ENCODE measurements at regions not wholly inside any gene's neighbourhood (a gene's known extent, or its start where the extent isn't known, plus 50 kb on each side); places are given as distances from the start of the nearest gene placed in this dataset.

- no peak for DNase-seq
Observed at GRCh38 chr12:118467641-118468305, 91.4 kb downstream of the SUDS3 start.

- DNase-seq: no peak
Observed at GRCh38 chr12:118472940-118473339, 96.6 kb downstream of the SUDS3 start.

- no peak for DNase-seq
Observed at GRCh38 chr12:118480235-118480634, 103.9 kb downstream of the SUDS3 start.

DNA sequence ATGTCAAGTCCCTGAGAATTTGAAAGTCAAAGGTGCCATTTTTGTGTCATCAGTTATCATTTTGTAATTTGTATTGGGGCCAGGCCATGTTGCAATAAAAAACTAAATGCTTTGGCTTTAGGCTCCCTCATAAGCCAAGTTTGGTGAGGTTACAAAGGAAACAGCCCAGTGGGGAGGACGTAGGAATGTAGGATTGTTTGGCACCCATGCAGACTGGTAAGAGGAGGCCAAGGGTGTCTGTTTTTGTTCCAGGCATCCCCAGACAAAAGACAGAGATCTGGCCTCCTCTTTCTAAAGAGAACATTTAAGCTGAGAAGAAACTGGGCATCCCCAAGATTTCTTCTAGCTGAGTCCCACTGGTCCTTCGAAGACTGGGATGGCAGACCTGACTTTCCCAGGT is 111.7 kb downstream of the SUDS3 start:
- no peak for DNase-seq

DNA sequence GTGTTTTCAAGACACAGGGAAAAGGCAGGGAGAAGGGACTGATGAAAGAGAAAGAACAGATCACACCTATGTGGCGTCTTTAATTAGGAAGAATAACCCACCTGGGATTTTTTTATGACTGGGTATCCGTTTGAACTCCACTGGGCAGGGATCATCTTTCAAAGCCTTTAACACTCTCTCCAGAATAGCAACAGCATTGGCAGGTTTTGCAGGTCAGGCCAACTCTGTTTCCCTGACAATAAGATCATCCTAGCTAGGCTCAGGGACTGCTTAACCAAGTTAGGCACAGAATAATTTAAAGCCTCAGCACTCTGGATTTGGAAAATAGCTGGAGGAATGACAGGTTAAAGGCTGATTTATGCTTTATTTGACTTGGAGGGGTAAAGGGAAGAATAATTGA is 117.6 kb downstream of the SUDS3 start:
- no peak for DNase-seq

DNA sequence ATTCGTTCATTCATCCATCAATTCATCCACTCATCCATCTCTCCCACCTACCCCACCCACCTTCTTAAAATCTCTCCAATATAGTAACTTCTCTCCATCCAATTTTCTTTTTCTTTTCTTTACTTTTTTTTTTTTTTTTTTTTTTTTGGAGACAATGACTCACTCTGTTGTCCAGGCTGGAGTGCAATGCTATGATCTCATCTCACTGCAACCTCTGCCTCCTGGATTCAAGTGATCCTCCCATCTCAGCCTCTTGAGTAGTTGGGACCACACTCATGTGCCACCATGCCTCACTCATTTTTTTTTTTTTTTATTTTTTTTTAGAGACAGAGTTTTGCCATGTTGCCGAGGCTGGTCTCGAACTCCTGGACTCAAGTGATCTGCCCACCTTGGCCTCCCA is 118.4 kb downstream of the SUDS3 start:
- DNase-seq: no peak

- no peak for DNase-seq
Observed at GRCh38 chr12:118495296-118495695, 118.9 kb downstream of the SUDS3 start.

- DNase-seq: no peak
Observed at GRCh38 chr12:118498171-118498570, 121.8 kb downstream of the SUDS3 start.

DNA sequence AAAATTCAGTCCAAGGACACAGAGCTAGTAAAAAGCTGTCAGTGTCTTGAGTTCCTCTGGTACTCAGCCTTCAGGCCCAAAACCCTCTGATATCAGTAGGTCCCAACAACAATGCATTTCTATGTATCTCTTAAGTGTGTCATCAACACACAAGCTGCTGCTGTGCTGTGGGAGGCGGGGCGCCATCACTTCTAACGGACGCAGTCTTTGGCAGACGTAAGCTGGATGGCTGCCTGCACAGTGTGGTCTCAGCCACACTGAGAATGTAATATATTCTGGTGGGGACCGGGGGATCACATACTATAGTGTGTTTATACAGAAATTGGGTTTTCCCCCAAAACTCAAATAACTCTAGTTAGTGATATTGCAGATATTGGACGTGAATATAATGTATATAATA is 123.9 kb downstream of the SUDS3 start:
- DNase-seq: no peak

DNA sequence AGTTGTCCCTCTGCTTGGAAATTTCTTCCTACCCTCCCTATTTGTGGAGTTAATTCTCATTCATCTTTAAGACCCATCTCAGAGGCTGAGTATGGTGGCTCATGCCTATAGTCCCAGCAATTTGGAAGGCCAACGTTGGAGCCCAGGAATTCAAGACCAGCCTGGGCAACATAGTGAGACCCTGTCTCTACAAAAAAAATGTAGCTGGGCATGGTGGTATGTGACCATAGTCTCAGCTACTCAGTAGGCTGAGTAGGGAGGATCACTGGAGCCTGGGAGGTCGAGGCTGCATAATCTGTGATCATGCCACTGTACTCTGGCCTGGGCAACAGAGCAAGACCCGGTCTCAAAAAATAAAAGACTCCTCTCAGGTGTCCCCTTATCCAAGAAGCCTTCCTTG is 125.1 kb downstream of the SUDS3 start:
- DNase-seq: no peak

DNA sequence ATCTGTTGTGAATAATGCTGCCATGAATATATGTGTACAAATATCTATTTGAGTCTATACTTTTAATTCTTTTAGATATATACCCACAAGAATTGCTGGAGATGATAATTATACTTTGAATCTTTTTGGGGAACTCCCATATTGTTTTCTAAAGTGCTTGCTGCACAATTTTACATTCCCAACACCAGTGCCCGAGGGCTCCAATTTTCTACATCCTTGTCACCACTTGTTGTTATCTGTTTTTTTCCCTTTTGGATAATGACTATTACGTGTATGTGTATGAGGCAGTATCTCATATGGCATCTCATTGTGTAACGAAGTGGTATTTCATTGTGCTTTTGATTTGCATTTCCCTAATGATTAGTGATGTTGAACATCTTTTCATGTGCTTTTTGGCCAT is 127.1 kb downstream of the SUDS3 start:
- DNase-seq: no peak

- DNase-seq: no peak
Observed at GRCh38 chr12:118512669-118513068, 136.3 kb downstream of the SUDS3 start.

DNA sequence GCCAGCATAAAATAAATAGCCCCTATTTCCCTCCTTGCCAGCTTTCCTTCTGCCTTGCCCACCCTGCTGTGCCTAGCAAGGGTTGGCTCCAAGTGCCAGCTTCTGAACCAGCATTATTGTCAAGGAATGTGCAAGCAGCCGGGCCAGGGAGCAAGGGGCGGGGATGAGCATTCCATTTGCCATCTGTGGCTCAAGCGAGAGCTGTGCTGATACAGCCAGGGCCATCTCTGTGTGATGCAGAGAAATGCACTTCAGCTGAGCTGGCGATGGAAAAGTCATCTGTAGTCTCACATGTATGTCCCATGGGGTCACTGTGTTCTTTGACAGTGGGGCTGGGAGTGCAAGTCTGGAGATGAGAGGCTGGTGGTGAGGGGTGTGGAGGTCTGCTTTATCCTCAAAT is 137.3 kb downstream of the SUDS3 start:
- DNase-seq: no peak

DNA sequence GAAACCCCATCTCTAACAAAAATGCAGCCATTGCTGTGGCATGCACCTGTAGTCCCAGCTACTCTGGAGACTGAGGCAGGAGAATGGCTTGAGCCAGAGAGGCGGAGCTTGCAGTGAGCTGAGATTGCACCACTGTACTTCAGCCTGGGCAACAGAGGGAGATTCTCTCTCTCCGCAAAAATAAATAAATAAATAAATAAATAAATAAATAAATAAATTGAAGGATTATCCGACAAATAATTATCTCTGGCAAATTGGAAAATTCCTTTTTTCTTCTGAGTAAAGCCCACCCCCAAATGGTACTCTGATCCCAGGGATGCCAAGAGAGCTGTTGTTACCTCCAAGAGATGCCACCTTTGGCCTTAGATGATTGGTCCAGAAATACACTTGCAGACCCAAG is 137.9 kb downstream of the SUDS3 start:
- no peak for DNase-seq

GRCh38 chr12:118520214-118521035 is 144.1 kb downstream of the SUDS3 start:
- no peak for DNase-seq

DNA sequence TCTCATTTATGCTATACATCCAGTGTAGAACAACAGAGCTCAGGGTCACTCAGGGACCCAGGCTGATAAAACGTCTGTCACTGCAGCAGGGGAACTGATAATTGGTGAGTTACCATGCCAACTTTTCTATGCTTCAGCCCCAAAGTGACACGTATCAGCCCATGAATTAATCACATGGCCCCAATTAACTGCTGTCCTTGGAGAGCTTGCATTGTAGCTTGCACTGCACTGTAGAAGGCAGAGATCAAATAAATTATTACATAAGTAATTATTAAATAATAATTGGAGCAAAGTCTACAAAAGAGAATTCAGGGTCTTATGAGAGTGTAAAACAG is 144.6 kb downstream of the SUDS3 start:
- no peak for DNase-seq

GRCh38 chr12:118524446-118524845 is 148.1 kb downstream of the SUDS3 start:
- DNase-seq: no peak

DNA sequence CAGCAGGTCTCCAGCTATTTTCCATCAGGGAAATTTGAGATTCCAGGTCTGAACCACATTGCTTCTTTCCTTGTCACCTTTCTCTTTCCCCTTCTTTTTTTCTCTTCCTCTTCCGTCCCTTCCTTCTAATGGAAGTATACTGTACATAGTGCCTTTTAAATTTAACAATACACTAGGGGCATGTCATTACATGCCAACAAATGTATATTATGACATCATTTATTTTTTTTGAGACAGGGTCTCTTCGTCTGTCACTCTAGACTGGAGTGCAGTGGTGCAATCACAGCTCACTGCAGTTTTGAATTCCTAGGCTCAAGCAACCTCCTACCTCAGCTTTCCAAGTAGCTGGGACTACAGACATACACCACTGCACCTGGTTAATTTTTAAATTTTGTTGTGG is 148.9 kb downstream of the SUDS3 start:
- no peak for DNase-seq

GRCh38 chr12:118526255-118527095 is 150.1 kb downstream of the SUDS3 start:
- DNase-seq: no peak

GRCh38 chr12:118527310-118527709 is 151.0 kb downstream of the SUDS3 start:
- no peak for DNase-seq

GRCh38 chr12:118528625-118529024 is 152.3 kb downstream of the SUDS3 start:
- DNase-seq: no peak

GRCh38 chr12:118534003-118534402 is 157.6 kb downstream of the SUDS3 start:
- DNase-seq: no peak

Measured in nucleus accumbens (tissue), 56 donors.